Right atrium auricular region (tissue), 2 donors: ENCODE measurements at regions not wholly inside any gene's neighbourhood (a gene's known extent, or its start where the extent isn't known, plus 50 kb on each side); places are given as distances from the start of the nearest gene placed in this dataset.

Experiments used
- DNase-seq: peaks from one replicate; pipeline ENCODE4 v3.0.0-alpha.2; 2019; ENCODE audit warnings: low spot score
- H3K27ac ChIP-seq, 2 donors: fragments of 200-600 bp; sonication (generic); 1 replicate in 1 of 2; 2 replicates in 1 of 2; pipeline ENCODE4 v1.5.1; 2016 to 2019
- H3K27me3 ChIP-seq, 2 donors: fragments of 200-600 bp; sonication (generic); one replicate each; pipeline versions ENCODE4 v1.5.1 to v1.6.0; 2017 to 2019
- H3K36me3 ChIP-seq: fragments of 200-600 bp; sonication (generic); one replicate; pipeline ENCODE4 v1.5.1; 2016
- H3K4me1 ChIP-seq, 2 donors: fragments of 200-600 bp; sonication (generic); one replicate each; pipeline versions ENCODE4 v1.5.1 to v1.6.0; 2017 to 2019
- H3K4me3 ChIP-seq, 2 donors: fragments of 200-600 bp; sonication (generic); 1 replicate in 1 of 2; 2 replicates in 1 of 2; pipeline ENCODE4 v1.5.1; 2017 to 2019; ENCODE audit warnings: mild to moderate bottlenecking in 1 of 2, moderate library complexity in 1 of 2
- H3K9me3 ChIP-seq, 2 donors: fragments of 200-600 bp; sonication (generic); one replicate each; pipeline ENCODE4 v1.5.1; 2019
- CTCF ChIP-seq, 2 donors: fragments of 200-600 bp; sonication (generic); IDR thresholded peaks; one replicate each; pipeline ENCODE4 v1.5.1; 2019; ENCODE audit warnings: antibody characterized with exemption in 2 of 2

GRCh38 chrX:81348388-81348787 is 146.5 kb downstream of the SH3BGRL start:
- DNase-seq = no peak
- Histone ChIP-seq H3K27me3 (no peaks in the 10 kb centered on the region), H3K4me3 (no peak overlapping the region), H3K4me1 (no peaks in the 10 kb centered on the region), H3K9me3 (no peaks in the 10 kb centered on the region), H3K36me3 (no peaks in the 10 kb centered on the region), H3K27ac (no peak overlapping the region)
- TF ChIP-seq CTCF (IDR thresholded peaks at IDR 0.05) = no peak

GRCh38 chrX:81354954-81355353 is 153.1 kb downstream of the SH3BGRL start:
- Histone ChIP-seq H3K4me1 (no peaks in the 10 kb centered on the region), H3K9me3 (peaks cover 0 to 3% of the 10 kb centered on the region in 2 donors), H3K4me3 (no peak overlapping the region), H3K27me3 (no peaks in the 10 kb centered on the region), H3K36me3 (no peaks in the 10 kb centered on the region), H3K27ac (no peak overlapping the region)
- no peak for DNase-seq
- TF ChIP-seq CTCF (IDR thresholded peaks at IDR 0.05) = no peak

DNA sequence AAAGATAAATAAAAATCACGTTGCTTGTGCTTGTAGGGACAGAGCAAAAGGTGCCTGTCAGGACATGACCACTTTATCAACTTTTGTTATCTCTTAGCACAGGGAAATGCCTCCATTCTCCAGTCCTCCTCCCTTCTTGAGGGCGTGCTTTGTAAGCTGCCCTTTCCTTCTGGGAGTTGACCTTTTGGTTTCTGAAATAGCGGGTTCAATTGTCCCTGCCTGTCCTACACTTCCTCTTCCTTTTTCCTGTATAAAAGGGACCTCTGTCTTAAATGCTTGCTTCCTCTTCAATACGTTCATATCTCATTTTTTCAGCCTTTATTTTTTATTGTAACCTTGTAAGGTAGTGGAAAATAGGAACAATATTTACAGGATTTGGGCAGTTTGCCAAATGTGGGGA is 153.5 kb downstream of the SH3BGRL start:
- TF ChIP-seq CTCF (IDR thresholded peaks at IDR 0.05) = no peak
- H3K27ac ChIP-seq = no peak overlapping the region

GRCh38 chrX:81367291-81367690 is 165.4 kb downstream of the SH3BGRL start:
- Histone ChIP-seq H3K27me3 (no peaks in the 10 kb centered on the region), H3K27ac (no peak overlapping the region), H3K9me3 (no peaks in the 10 kb centered on the region), H3K4me1 (no peaks in the 10 kb centered on the region), H3K36me3 (no peaks in the 10 kb centered on the region), H3K4me3 (no peak overlapping the region)
- no peak for DNase-seq
- no peak for TF ChIP-seq CTCF (IDR thresholded peaks at IDR 0.05)

More for the DNA sequence above, 153.5 kb downstream of the SH3BGRL start:
- no peaks in the 10 kb centered on the region for H3K27me3 ChIP-seq
- DNase-seq = no peak
- H3K36me3 ChIP-seq = no peaks in the 10 kb centered on the region
- H3K4me3 ChIP-seq = no peak overlapping the region
- no peaks in the 10 kb centered on the region for H3K4me1 ChIP-seq
- peaks cover 0 to 3% of the 10 kb centered on the region in 2 donors for H3K9me3 ChIP-seq

DNA sequence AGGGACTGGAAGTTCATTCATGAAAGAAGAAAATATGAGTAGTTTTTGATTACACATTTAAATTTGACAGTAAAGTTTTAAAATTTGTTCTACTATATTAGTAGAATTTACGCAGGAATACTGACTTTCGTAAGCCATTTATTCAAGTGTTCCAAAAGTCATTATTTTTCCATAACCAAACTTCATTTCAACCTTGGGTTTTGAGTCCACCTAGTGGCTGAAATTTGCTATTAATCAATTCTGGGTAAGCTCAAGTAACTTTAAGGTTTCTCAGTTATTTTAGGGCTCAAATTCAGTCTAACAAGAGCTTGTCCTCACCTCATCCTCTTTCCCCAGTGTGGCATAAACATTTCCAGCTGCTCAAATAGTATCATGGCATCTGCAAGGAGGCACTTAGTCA is 175.4 kb downstream of the SH3BGRL start:
- Histone ChIP-seq H3K27ac (no peak overlapping the region), H3K4me1 (no peaks in the 10 kb centered on the region), H3K36me3 (no peaks in the 10 kb centered on the region), H3K9me3 (no peaks in the 10 kb centered on the region), H3K27me3 (no peaks in the 10 kb centered on the region), H3K4me3 (no peak overlapping the region)
- peak in 1 of 2 donors; percentile 68 for TF ChIP-seq CTCF (IDR thresholded peaks at IDR 0.05)
- DNase-seq = no peak

GRCh38 chrX:81378560-81378959 is 176.7 kb downstream of the SH3BGRL start:
- H3K36me3 ChIP-seq = no peaks in the 10 kb centered on the region
- H3K27ac ChIP-seq = no peak overlapping the region
- H3K27me3 ChIP-seq = no peaks in the 10 kb centered on the region
- no peak for DNase-seq
- no peaks in the 10 kb centered on the region for H3K9me3 ChIP-seq
- H3K4me3 ChIP-seq = no peak overlapping the region
- TF ChIP-seq CTCF (IDR thresholded peaks at IDR 0.05) = no peak
- no peaks in the 10 kb centered on the region for H3K4me1 ChIP-seq
